CD1c-positive myeloid dendritic cell (primary cell): ENCODE measurements at regions not wholly inside any gene's neighbourhood (a gene's known extent, or its start where the extent isn't known, plus 50 kb on each side); places are given as distances from the start of the nearest gene placed in this dataset.

Experiments used
- DNase-seq: peaks from one replicate; pipeline ENCODE4 v3.0.0-alpha.2; 2016; ENCODE audit errors: extremely low spot score

GRCh38 chr1:56313560-56313959, 265.8 kb downstream of the PLPP3 start:
- no peak for DNase-seq

GRCh38 chr1:56311766-56312165, 267.6 kb downstream of the PLPP3 start:
- no peak for DNase-seq

GRCh38 chr1:56310945-56311344, 268.4 kb downstream of the PLPP3 start:
- DNase-seq: no peak

GRCh38 chr1:56309065-56309464, 270.3 kb downstream of the PLPP3 start:
- DNase-seq: no peak

- no peak for DNase-seq
Observed at GRCh38 chr1:56304975-56305374, 274.4 kb downstream of the PLPP3 start.

- DNase-seq: no peak
Observed at GRCh38 chr1:56303805-56304204, 275.6 kb downstream of the PLPP3 start.

- DNase-seq: no peak
Observed at GRCh38 chr1:56302878-56303277, 276.5 kb downstream of the PLPP3 start.

- no peak for DNase-seq
Observed at GRCh38 chr1:56301791-56302190, 277.6 kb downstream of the PLPP3 start.

GRCh38 chr1:56300836-56301235, 278.5 kb downstream of the PLPP3 start:
- DNase-seq: no peak

- DNase-seq: no peak
Observed at GRCh38 chr1:56298866-56299265, 280.5 kb downstream of the PLPP3 start.

GRCh38 chr1:56297904-56298303, 281.5 kb downstream of the PLPP3 start:
- no peak for DNase-seq

GRCh38 chr1:56297208-56297607, 282.2 kb downstream of the PLPP3 start:
- DNase-seq: no peak

- no peak for DNase-seq
Observed at GRCh38 chr1:56295949-56296929, 283.1 kb downstream of the PLPP3 start.

GRCh38 chr1:56291374-56291919, 287.9 kb downstream of the PLPP3 start:
- no peak for DNase-seq

GRCh38 chr1:56289260-56289659, 290.1 kb downstream of the PLPP3 start:
- DNase-seq: no peak

- no peak for DNase-seq
Observed at GRCh38 chr1:56287721-56288120, 291.6 kb downstream of the PLPP3 start.

GRCh38 chr1:56286956-56287355, 292.4 kb downstream of the PLPP3 start:
- no peak for DNase-seq

- DNase-seq: no peak
Observed at GRCh38 chr1:56286506-56286905, 292.9 kb downstream of the PLPP3 start.

- peak; percentile 45 for DNase-seq
Observed at GRCh38 chr1:56285554-56286402, 293.6 kb downstream of the PLPP3 start.

GRCh38 chr1:56284928-56285327, 294.4 kb downstream of the PLPP3 start:
- DNase-seq: no peak

GRCh38 chr1:56278061-56278460, 301.3 kb downstream of the PLPP3 start:
- no peak for DNase-seq

- no peak for DNase-seq
Observed at GRCh38 chr1:56268519-56269140, 310.7 kb downstream of the PLPP3 start.
